Thyroid gland (tissue), 4 donors: ENCODE measurements at regions not wholly inside any gene's neighbourhood (a gene's known extent, or its start where the extent isn't known, plus 50 kb on each side); places are given as distances from the start of the nearest gene placed in this dataset.
"Not testable (repeated sequence)": the region's sequence is repeated elsewhere in the genome, so short reads cannot be mapped to it uniquely, and the experiment has no call there.

Experiments used
- DNase-seq, 2 donors: peaks; one replicate each; pipeline ENCODE4 v3.0.0-alpha.2; 2019
- H3K27ac ChIP-seq, 3 donors: fragments of 200-600 bp; sonication (generic); 1 replicate in 2 of 3; 2 replicates in 1 of 3; pipeline ENCODE4 v1.5.1; 2016 to 2019; ENCODE audit warnings: mild to moderate bottlenecking in 1 of 3, moderate library complexity in 1 of 3
- H3K27me3 ChIP-seq: fragments of 200-600 bp; sonication (generic); one replicate; pipeline ENCODE4 v1.5.1; 2019
- H3K36me3 ChIP-seq, 2 donors: fragments of 200-600 bp; sonication (generic); one replicate each; pipeline ENCODE4 v1.5.1; 2016 to 2019
- H3K4me1 ChIP-seq, 2 donors: fragments of 200-600 bp; sonication (generic); one replicate each; pipeline ENCODE4 v1.5.1; 2017 to 2019
- H3K4me3 ChIP-seq, 3 donors: fragments of 200-600 bp; sonication (generic); replicated peaks in 1 of 3; 1 replicate in 2 of 3; 2 replicates in 1 of 3; pipeline ENCODE4 v1.5.1; 2016; ENCODE audit warnings: mild to moderate bottlenecking in 1 of 3
- H3K9me3 ChIP-seq: fragments of 200-600 bp; sonication (generic); one replicate; pipeline ENCODE4 v1.5.1; 2017
- WGBS, 2 donors: methylation state at CpG; one replicate each; pipeline ENCODE4 v1.1.5; 2017; 5-methylcytosine and 5-hydroxymethylcytosine counted together
- intact Hi-C: fragments of 100-400 bp; cut with DNase I; formaldehyde crosslinking; loops from one replicate; pipeline ENCODE4 v1.15.1; 2023

GRCh38 chr11:48803955-48804354 is 179.7 kb downstream of the TRIM51G start:
- DNase-seq = peak in 1 of 2 donors; percentile 0
- intact Hi-C loops, H3K9me3 ChIP-seq, H3K27ac ChIP-seq, H3K4me3 ChIP-seq, H3K4me1 ChIP-seq, H3K36me3 ChIP-seq, H3K27me3 ChIP-seq: not testable (repeated sequence)
- 74 to 85% methylated on average over 7 of the region's 7 CpGs for WGBS, 2 donors
